GM12892 (cell line): ENCODE measurements at regions not wholly inside any gene's neighbourhood (a gene's known extent, or its start where the extent isn't known, plus 50 kb on each side); places are given as distances from the start of the nearest gene placed in this dataset.

Source experiments
- DNase-seq: peaks from one replicate; pipeline ENCODE4 v3.0.0; 2011; ENCODE audit not compliant: insufficient read length
- FAIRE-seq: peaks from 2 replicates; lab custom pipeline; 2011; peaks lifted over from hg19 to GRCh38; lab: Jason Lieb, UNC
- POLR2A ChIP-seq: IDR thresholded peaks from 2 replicates; pipeline ENCODE4 v1.6.1; 2011; ENCODE audit warnings: low read depth, low read length, control low read depth
- POLR2AphosphoS5 ChIP-seq: IDR thresholded peaks from 2 replicates; pipeline ENCODE4 v1.6.1; 2011; ENCODE audit warnings: low read depth, low read length, control low read depth
- TAF1 ChIP-seq: IDR thresholded peaks from 2 replicates; pipeline ENCODE4 v1.6.1; 2011; ENCODE audit warnings: low read depth, mild to moderate bottlenecking, control low read depth, low read length, borderline replicate concordance

GRCh38 chr2:196251132-196251531, 79.8 kb upstream of the STK17B start:
- FAIRE-seq (no peak), DNase-seq (no peak)
- TF ChIP-seq POLR2A (no peak), TAF1 (no peak), POLR2AphosphoS5 (no peak)

GRCh38 chr2:196252408-196253115, 81.2 kb upstream of the STK17B start:
- no peak for DNase-seq

GRCh38 chr2:196253116-196253480, 81.7 kb upstream of the STK17B start:
- peak; percentile 30 for FAIRE-seq
- TF ChIP-seq TAF1 = no peak
- TF ChIP-seq POLR2A = no peak
- TF ChIP-seq POLR2AphosphoS5 = no peak
- no peak for DNase-seq

More at GRCh38 chr2:196252408-196253115, 81.2 kb upstream of the STK17B start:
- no peak for FAIRE-seq
- TF ChIP-seq POLR2A (no peak), TAF1 (no peak), POLR2AphosphoS5 (no peak)

- no peak for TF ChIP-seq TAF1
- TF ChIP-seq POLR2AphosphoS5 = no peak
- no peak for TF ChIP-seq POLR2A
- FAIRE-seq (no peak), DNase-seq (no peak)
These were observed 85.2 kb upstream of the STK17B start for GRCh38 chr2:196256585-196256984.

GRCh38 chr2:196257086-196257485, 85.7 kb upstream of the STK17B start:
- TF ChIP-seq TAF1 (no peak), POLR2AphosphoS5 (no peak), POLR2A (no peak)
- DNase-seq (no peak), FAIRE-seq (no peak)

GRCh38 chr2:196258407-196258806, 87.0 kb upstream of the STK17B start:
- DNase-seq (no peak), FAIRE-seq (no peak)
- no peak for TF ChIP-seq POLR2A
- TF ChIP-seq TAF1 = no peak
- TF ChIP-seq POLR2AphosphoS5 = no peak

- TF ChIP-seq POLR2A = no peak
- TF ChIP-seq TAF1 = no peak
- no peak for TF ChIP-seq POLR2AphosphoS5
- no peak for FAIRE-seq
- DNase-seq = no peak
These were observed 88.4 kb upstream of the STK17B start for GRCh38 chr2:196259507-196260481.

GRCh38 chr2:196260546-196260945, 89.2 kb upstream of the STK17B start:
- TF ChIP-seq POLR2AphosphoS5 (no peak), TAF1 (no peak), POLR2A (no peak)

GRCh38 chr2:196262606-196263005, 91.2 kb upstream of the STK17B start:
- TF ChIP-seq POLR2AphosphoS5 (no peak), TAF1 (no peak), POLR2A (no peak; the same call in 1 of the 2 replicates)
- FAIRE-seq (no peak), DNase-seq (no peak)

More at GRCh38 chr2:196260546-196260945, 89.2 kb upstream of the STK17B start:
- FAIRE-seq (no peak), DNase-seq (no peak)

- DNase-seq = no peak
- no peak for TF ChIP-seq TAF1
These were observed 91.9 kb upstream of the STK17B start for GRCh38 chr2:196263181-196263747.

GRCh38 chr2:196266351-196266750, 95.0 kb upstream of the STK17B start:
- no peak for DNase-seq
- no peak for FAIRE-seq
- TF ChIP-seq POLR2A (no peak), TAF1 (no peak), POLR2AphosphoS5 (no peak)

More at GRCh38 chr2:196263181-196263747, 91.9 kb upstream of the STK17B start:
- FAIRE-seq = peak; percentile 87

- TF ChIP-seq TAF1 (no peak), POLR2A (no peak), POLR2AphosphoS5 (no peak)
- DNase-seq (no peak), FAIRE-seq (no peak)
These were observed 95.5 kb upstream of the STK17B start for GRCh38 chr2:196266855-196267254.
